ENCODE measurements at regions not wholly inside any gene's neighbourhood (a gene's known extent, or its start where the extent isn't known, plus 50 kb on each side); places are given as distances from the start of the nearest gene placed in this dataset.

DNA sequence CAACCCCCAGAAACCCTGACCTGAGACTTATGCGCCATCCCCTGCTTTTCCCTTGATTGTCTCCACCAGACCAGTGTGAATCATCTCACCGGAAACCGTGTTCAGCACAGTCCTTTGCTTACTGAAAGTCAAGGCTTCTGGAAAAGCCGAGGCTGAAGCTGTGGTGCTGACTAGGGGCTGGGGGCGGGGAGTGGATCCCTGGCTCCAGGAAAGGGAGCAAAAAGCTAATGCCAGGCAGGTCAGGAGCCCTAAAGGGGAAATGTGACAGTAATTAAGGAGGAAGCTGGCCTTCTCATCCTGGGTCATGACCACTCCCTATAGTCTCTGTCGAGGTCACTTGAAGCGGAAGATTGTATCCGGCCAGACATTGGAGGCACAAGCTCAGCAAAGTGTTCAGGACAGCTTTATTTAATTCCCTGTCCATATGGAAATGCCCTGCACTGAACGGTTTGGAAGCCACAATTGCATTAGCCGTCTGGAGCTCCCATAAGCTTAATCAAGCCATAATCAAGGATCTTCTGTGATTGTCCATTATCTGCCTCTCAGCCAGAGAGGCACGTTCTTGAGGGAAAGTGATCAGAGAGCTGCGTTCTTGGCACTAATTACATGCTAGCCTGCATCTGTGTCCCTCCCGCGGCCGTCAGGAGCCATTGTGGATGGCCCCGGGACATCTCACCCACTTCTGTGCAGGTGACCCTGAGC lies 403.6 kb downstream of the RRAGC start:
- Histone ChIP-seq H3K27ac (ENCODE audit: low read length) (no peak overlapping the region), H3K9me3 (ENCODE audit: low read length) (no peaks in the 10 kb centered on the region), H3K4me3 (ENCODE audit: low read length) (no peak overlapping the region), H3K4me2 (ENCODE audit: low read length) (no peak overlapping the region), H3K9ac (ENCODE audit: low read length) (no peak overlapping the region), H3F3A (ENCODE audit: insufficient read depth, low read length, poor library complexity, severe bottlenecking) (no peaks in the 10 kb centered on the region), H3K79me2 (replicated peaks; ENCODE audit: insufficient read depth, low read length) (no peaks in the 10 kb centered on the region), H2AFZ (ENCODE audit: low read depth, low read length) (no peak overlapping the region), H3K27me3 (ENCODE audit: insufficient read depth, low read depth, low read length) (no peaks in the 10 kb centered on the region), H4K20me1 (ENCODE audit: insufficient read depth) (no peaks in the 10 kb centered on the region), H3K36me3 (ENCODE audit: insufficient read depth, low read length) (no peaks in the 10 kb centered on the region), H3K9me2 (ENCODE audit: insufficient read depth, low read length) (no peaks in the 10 kb centered on the region)
- no peak for TF ChIP-seq RAD21 (conservative IDR thresholded peaks at IDR 0.05)
- no peak for TF ChIP-seq EP300 (conservative IDR thresholded peaks at IDR 0.05; ENCODE audit: poor library complexity, severe bottlenecking)
- TF ChIP-seq POLR2AphosphoS5 (IDR thresholded peaks at IDR 0.05), result no peak
- no peak for TF ChIP-seq CTCF (IDR thresholded peaks at IDR 0.05; ENCODE audit: poor library complexity, severe bottlenecking)
- TF ChIP-seq MXI1 (conservative IDR thresholded peaks at IDR 0.05; ENCODE audit: poor library complexity, severe bottlenecking), result no peak
- TF ChIP-seq, protein P1, sequence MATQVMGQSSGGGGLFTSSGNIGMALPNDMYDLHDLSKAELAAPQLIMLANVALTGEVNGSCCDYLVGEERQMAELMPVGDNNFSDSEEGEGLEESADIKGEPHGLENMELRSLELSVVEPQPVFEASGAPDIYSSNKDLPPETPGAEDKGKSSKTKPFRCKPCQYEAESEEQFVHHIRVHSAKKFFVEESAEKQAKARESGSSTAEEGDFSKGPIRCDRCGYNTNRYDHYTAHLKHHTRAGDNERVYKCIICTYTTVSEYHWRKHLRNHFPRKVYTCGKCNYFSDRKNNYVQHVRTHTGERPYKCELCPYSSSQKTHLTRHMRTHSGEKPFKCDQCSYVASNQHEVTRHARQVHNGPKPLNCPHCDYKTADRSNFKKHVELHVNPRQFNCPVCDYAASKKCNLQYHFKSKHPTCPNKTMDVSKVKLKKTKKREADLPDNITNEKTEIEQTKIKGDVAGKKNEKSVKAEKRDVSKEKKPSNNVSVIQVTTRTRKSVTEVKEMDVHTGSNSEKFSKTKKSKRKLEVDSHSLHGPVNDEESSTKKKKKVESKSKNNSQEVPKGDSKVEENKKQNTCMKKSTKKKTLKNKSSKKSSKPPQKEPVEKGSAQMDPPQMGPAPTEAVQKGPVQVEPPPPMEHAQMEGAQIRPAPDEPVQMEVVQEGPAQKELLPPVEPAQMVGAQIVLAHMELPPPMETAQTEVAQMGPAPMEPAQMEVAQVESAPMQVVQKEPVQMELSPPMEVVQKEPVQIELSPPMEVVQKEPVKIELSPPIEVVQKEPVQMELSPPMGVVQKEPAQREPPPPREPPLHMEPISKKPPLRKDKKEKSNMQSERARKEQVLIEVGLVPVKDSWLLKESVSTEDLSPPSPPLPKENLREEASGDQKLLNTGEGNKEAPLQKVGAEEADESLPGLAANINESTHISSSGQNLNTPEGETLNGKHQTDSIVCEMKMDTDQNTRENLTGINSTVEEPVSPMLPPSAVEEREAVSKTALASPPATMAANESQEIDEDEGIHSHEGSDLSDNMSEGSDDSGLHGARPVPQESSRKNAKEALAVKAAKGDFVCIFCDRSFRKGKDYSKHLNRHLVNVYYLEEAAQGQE (IDR thresholded peaks at IDR 0.05; ENCODE audit: borderline replicate concordance), result no peak
- TF ChIP-seq EZH2 (IDR thresholded peaks at IDR 0.05; ENCODE audit: borderline replicate concordance, insufficient read depth, low read length, poor library complexity, severe bottlenecking), result no peak
- TF ChIP-seq TAF1 (IDR thresholded peaks at IDR 0.05; ENCODE audit: low read depth), result no peak
- TF ChIP-seq SMC3 (conservative IDR thresholded peaks at IDR 0.05; ENCODE audit: poor library complexity), result no peak

DNA sequence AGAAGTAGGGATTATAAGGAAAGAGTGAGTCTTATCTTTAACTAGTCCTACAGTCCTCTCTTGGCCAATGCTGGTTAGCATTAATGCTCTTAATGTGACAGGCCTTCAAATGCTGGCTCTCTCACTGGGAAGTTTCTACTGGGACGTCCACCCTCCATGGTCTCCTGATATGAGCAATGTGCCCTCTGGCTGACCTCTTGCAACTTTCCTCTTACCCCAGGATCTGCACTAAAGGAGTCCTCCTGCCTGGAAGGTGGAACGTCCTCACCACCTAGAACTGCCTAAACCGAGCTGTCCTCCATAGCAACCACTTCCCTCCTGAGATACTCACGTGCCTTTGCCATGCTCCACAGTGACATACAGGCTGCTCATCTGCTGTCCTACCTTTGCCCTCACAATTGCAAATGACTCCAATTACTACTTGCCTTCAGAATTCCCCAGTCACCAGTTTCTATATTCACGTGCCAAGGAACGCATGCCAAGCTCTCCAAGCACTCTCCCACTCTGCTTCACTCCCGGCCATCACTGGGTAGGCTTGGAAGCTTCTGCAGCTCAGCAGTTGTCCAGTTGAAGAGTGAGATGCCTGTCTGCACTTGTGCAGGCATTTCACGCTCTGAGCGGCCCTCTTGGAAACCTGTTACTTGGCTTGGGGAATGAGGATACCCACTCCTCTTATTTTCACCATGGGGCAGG lies 404.7 kb downstream of the RRAGC start:
- Histone ChIP-seq H2AFZ (ENCODE audit: low read depth, low read length) (no peak overlapping the region), H3K9me2 (ENCODE audit: insufficient read depth, low read length) (no peaks in the 10 kb centered on the region), H3K79me2 (replicated peaks; ENCODE audit: insufficient read depth, low read length) (no peaks in the 10 kb centered on the region), H3K4me2 (ENCODE audit: low read length) (no peak overlapping the region), H3K27me3 (ENCODE audit: insufficient read depth, low read depth, low read length) (no peaks in the 10 kb centered on the region), H4K20me1 (ENCODE audit: insufficient read depth) (no peaks in the 10 kb centered on the region), H3F3A (ENCODE audit: insufficient read depth, low read length, poor library complexity, severe bottlenecking) (no peaks in the 10 kb centered on the region), H3K36me3 (ENCODE audit: insufficient read depth, low read length) (no peaks in the 10 kb centered on the region), H3K27ac (ENCODE audit: low read length) (no peak overlapping the region), H3K9me3 (ENCODE audit: low read length) (no peaks in the 10 kb centered on the region), H3K9ac (ENCODE audit: low read length) (no peak overlapping the region), H3K4me3 (ENCODE audit: low read length) (no peak overlapping the region)
- TF ChIP-seq SMC3 (conservative IDR thresholded peaks at IDR 0.05; ENCODE audit: poor library complexity) (no peak), MXI1 (conservative IDR thresholded peaks at IDR 0.05; ENCODE audit: poor library complexity, severe bottlenecking) (no peak), EP300 (conservative IDR thresholded peaks at IDR 0.05; ENCODE audit: poor library complexity, severe bottlenecking) (no peak), RAD21 (conservative IDR thresholded peaks at IDR 0.05) (no peak), EZH2 (IDR thresholded peaks at IDR 0.05; ENCODE audit: borderline replicate concordance, insufficient read depth, low read length, poor library complexity, severe bottlenecking) (no peak), TAF1 (IDR thresholded peaks at IDR 0.05; ENCODE audit: low read depth) (no peak), POLR2AphosphoS5 (IDR thresholded peaks at IDR 0.05) (no peak), CTCF (IDR thresholded peaks at IDR 0.05; ENCODE audit: poor library complexity, severe bottlenecking) (no peak)
- TF ChIP-seq, protein P1 (IDR thresholded peaks at IDR 0.05; ENCODE audit: borderline replicate concordance), result no peak

Measured in neural cell (in vitro differentiated cells).